ENCODE measurements at regions not wholly inside any gene's neighbourhood (a gene's known extent, or its start where the extent isn't known, plus 50 kb on each side); places are given as distances from the start of the nearest gene placed in this dataset.

DNA sequence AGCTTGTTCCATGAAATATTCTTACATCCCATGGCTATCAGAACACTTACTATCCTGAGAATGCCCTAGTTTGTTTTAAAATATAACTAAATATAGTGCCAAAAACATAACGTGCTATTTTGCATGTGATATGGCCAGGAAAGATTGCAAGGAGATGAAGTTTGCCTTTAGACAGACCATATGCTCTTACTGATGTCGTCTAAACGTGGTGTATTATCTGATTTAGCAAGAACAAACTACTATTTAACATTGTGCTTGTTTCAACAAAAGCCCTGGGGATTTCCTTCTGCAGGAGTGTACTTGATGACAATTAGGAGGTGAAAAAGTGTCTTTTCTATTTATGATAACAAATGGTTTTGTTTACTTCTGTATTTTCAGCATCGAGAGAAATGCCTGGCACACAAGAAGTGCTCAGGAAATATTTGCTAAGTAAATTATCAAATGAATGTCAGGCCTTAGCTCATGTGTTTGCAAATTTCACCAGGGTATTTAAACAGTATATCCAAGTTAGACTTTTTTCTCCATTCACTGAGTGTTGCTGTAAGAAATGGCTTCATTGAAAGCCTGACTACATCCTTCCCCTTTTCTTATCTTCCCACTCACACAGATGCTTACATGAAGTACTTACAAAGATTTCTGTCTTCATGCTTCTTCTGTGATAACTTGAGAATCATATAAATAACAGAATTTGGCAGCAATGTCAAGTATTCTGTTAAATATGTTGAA is 1033.6 kb downstream of the CDH8 start:
- Mint-ChIP-seq H3K27ac (no peak overlapping the region), H3K4me3 (no peak overlapping the region), H3K36me3 (ENCODE audit: low read depth) (no peaks in the 10 kb centered on the region), H3K9me3 (no peaks in the 10 kb centered on the region), H3K27me3 (no peaks in the 10 kb centered on the region), H3K4me1 (no peaks in the 10 kb centered on the region)
- intact Hi-C loops (cut with micrococcal nuclease): no loop called here
- CTCF ChIA-PET: no interaction called here
- DNase-seq: no peak
- POLR2A ChIA-PET: no interaction called here
- ATAC-seq (ENCODE audit: low read depth): no peak
- TF ChIP-seq, protein P1, sequence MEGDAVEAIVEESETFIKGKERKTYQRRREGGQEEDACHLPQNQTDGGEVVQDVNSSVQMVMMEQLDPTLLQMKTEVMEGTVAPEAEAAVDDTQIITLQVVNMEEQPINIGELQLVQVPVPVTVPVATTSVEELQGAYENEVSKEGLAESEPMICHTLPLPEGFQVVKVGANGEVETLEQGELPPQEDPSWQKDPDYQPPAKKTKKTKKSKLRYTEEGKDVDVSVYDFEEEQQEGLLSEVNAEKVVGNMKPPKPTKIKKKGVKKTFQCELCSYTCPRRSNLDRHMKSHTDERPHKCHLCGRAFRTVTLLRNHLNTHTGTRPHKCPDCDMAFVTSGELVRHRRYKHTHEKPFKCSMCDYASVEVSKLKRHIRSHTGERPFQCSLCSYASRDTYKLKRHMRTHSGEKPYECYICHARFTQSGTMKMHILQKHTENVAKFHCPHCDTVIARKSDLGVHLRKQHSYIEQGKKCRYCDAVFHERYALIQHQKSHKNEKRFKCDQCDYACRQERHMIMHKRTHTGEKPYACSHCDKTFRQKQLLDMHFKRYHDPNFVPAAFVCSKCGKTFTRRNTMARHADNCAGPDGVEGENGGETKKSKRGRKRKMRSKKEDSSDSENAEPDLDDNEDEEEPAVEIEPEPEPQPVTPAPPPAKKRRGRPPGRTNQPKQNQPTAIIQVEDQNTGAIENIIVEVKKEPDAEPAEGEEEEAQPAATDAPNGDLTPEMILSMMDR (IDR thresholded peaks at IDR 0.05): no peak

DNA sequence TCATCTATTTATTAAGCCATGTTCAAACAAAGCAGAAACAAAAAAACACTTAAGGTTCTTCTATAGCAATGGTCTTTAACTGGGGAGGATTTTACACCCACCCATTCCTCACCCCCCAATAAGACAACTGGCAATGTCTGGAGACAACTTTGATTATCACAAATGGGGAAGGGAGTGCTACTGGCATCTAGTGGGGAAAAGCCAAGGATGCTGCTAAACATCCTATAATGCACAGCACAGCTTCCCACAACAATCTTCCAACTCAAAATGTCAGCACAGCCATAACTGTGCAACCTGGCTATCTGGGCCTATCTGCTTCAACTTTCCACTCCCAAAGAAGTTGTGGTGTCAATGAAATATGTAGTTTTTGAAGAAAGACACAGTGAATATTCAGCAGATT is 1044.4 kb downstream of the CDH8 start:
- Mint-ChIP-seq H3K36me3 (ENCODE audit: low read depth) (no peaks in the 10 kb centered on the region), H3K4me3 (no peak overlapping the region), H3K9me3 (peaks cover 2% of the 10 kb centered on the region), H3K4me1 (no peaks in the 10 kb centered on the region), H3K27ac (no peak overlapping the region), H3K27me3 (no peaks in the 10 kb centered on the region)
- no peak for DNase-seq
- TF ChIP-seq, protein P1 (IDR thresholded peaks at IDR 0.05): no peak
- ChIA-PET CTCF (no interaction called here), POLR2A (no interaction called here)
- no peak for ATAC-seq (ENCODE audit: low read depth)
- intact Hi-C loops (cut with micrococcal nuclease): no loop called here

DNA sequence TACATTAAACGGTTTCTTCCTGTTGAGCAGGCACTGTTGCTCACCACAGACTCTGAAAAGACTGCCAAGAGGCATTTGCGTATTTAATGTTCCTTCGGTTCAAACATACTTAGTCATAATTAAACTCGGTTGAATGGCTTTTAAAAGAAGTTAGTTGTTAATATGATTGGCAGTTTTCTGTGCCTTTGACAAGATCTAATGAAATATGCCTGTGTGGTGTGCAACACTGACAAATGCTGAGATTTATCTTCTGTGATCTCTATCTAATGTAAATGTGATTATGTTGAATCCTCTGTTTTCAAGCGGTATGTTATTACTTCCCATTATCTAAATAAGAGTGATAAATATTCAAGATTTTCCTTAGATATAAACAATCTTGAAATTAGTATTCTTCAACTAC is 1046.6 kb downstream of the CDH8 start:
- CTCF ChIA-PET: no interaction called here
- Mint-ChIP-seq H3K36me3 (ENCODE audit: low read depth) (no peaks in the 10 kb centered on the region), H3K27me3 (no peaks in the 10 kb centered on the region), H3K9me3 (peaks cover 4% of the 10 kb centered on the region), H3K27ac (no peak overlapping the region), H3K4me3 (no peak overlapping the region), H3K4me1 (no peaks in the 10 kb centered on the region)
- intact Hi-C loops (cut with micrococcal nuclease): no loop called here
- ATAC-seq (ENCODE audit: low read depth): no peak
- POLR2A ChIA-PET: no interaction called here
- TF ChIP-seq, protein P1 (IDR thresholded peaks at IDR 0.05): no peak
- DNase-seq: no peak

DNA sequence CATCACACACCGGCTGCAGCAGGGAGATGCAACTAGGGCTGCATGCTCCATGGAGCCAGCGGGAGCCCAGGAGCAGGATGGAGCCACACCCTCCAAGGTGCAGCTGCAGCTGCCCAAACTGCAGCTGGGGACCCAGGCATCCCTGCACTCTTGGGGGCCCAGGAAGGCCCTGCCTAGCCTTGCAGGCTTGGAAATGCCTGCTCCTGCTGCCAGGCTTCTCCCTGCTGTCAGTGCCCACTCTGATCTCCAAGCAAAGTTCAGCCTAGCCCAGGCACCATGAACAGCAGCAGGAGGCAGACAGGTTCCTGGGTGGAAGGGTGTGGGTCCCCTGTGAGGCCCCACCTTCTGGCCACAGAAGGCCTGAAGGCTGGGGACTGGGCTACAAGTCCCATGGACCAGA is 1057.1 kb downstream of the CDH8 start:
- no peak for ATAC-seq (ENCODE audit: low read depth)
- ChIA-PET CTCF (no interaction called here), POLR2A (no interaction called here)
- Mint-ChIP-seq H3K4me3 (no peak overlapping the region), H3K9me3 (peaks cover 9% of the 10 kb centered on the region), H3K27me3 (no peaks in the 10 kb centered on the region), H3K36me3 (ENCODE audit: low read depth) (no peaks in the 10 kb centered on the region), H3K4me1 (no peaks in the 10 kb centered on the region), H3K27ac (no peak overlapping the region)
- DNase-seq: no peak
- intact Hi-C loops (cut with micrococcal nuclease): no loop called here
- TF ChIP-seq, protein P1 (IDR thresholded peaks at IDR 0.05): no peak

DNA sequence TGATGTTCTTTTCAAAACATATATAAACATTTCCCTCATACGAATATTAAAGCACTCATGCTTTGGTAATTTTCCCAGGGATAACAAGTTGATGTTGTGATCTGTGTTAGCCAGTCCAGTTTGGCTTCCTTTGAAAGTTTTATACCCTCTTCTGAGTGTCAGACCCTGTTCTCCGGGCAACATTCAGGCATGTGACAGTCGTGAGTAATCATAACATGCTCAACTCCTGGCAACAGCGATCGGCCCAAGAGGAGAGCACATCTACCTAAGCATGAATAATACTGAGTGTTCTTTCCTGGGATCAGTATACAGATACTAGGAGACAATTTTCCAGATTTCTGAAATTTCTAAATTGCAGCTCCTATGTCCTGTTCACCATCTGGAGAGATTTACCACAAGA is 1086.4 kb downstream of the CDH8 start:
- ATAC-seq (ENCODE audit: low read depth) (no peak), DNase-seq (no peak)
- Mint-ChIP-seq H3K27ac (no peak overlapping the region), H3K4me3 (no peak overlapping the region), H3K4me1 (no peaks in the 10 kb centered on the region), H3K9me3 (peaks cover 18% of the 10 kb centered on the region), H3K27me3 (no peaks in the 10 kb centered on the region), H3K36me3 (ENCODE audit: low read depth) (no peaks in the 10 kb centered on the region)
- intact Hi-C loops (cut with micrococcal nuclease): no loop called here
- TF ChIP-seq, protein P1 (IDR thresholded peaks at IDR 0.05): no peak
- POLR2A ChIA-PET: no interaction called here
- CTCF ChIA-PET: no interaction called here
